Transverse colon (tissue), 4 donors: ENCODE measurements at regions not wholly inside any gene's neighbourhood (a gene's known extent, or its start where the extent isn't known, plus 50 kb on each side); places are given as distances from the start of the nearest gene placed in this dataset.

Source experiments
- DNase-seq: peaks from one replicate; pipeline ENCODE4 v3.0.0-alpha.2; 2019
- H3K27ac ChIP-seq, 4 donors: fragments of 200-600 bp; sonication (generic); 2 replicates each; pipeline ENCODE4 v1.5.1; 2016 to 2018; ENCODE audit warnings: inconsistent platforms in 4 of 4
- H3K27me3 ChIP-seq: fragments of 200-600 bp; sonication (generic); 2 replicates; pipeline ENCODE4 v1.5.1; 2017; ENCODE audit warnings: inconsistent platforms
- H3K36me3 ChIP-seq, 4 donors: fragments of 200-600 bp; sonication (generic); 2 replicates each; pipeline ENCODE4 v1.5.1; 2017 to 2019; ENCODE audit warnings: inconsistent platforms in 4 of 4
- H3K4me1 ChIP-seq, 4 donors: fragments of 200-600 bp; sonication (generic); 2 replicates each; pipeline ENCODE4 v1.5.1; 2017 to 2020; ENCODE audit warnings: inconsistent platforms in 4 of 4
- H3K4me3 ChIP-seq, 4 donors: fragments of 200-600 bp; sonication (generic); 1 replicate in 1 of 4; 2 replicates in 3 of 4; pipeline versions ENCODE4 v1.5.1 to v1.6.1; 2017 to 2019; ENCODE audit warnings: inconsistent platforms in 4 of 4
- H3K9me3 ChIP-seq, 2 donors: fragments of 200-600 bp; sonication (generic); 2 replicates each; pipeline ENCODE4 v1.5.1; 2017 to 2019; ENCODE audit warnings: inconsistent platforms in 2 of 2
- EP300 ChIP-seq: sonication (generic); formaldehyde crosslinking; IDR thresholded peaks from one replicate; pipeline ENCODE4 v1.6.1; 2017; ENCODE audit warnings: antibody characterized with exemption, low read depth
- POLR2A ChIP-seq: fragments of 450-650 bp; IDR thresholded peaks from one replicate; pipeline ENCODE4 v1.6.1; 2016; ENCODE audit warnings: antibody characterized with exemption, mild to moderate bottlenecking, moderate library complexity
- POLR2AphosphoS5 ChIP-seq, 3 donors: sonication (generic); formaldehyde crosslinking; IDR thresholded peaks; one replicate each; pipeline ENCODE4 v1.6.1; 2016; ENCODE audit warnings: antibody characterized with exemption in 3 of 3
- WGBS, 2 donors: methylation state at CpG; one replicate each; pipeline ENCODE4 v1.1.5; 2018; ENCODE audit warnings: low coverage in 1 of 2; 5-methylcytosine and 5-hydroxymethylcytosine counted together
- in situ Hi-C, 4 donors: fragments of 200-750 bp; cut with MboI; loops; one replicate each; pipeline versions ENCODE4 v1.15.0 to v1.15.1; 2017; ENCODE audit warnings: low sequenced_read_pairs in 3 of 4, low pct_ligation_motif_present in 1 of 4, low pct_unique_long_range_greater_than_20kb in 1 of 4
- intact Hi-C: fragments of 100-400 bp; cut with DNase I; formaldehyde crosslinking; loops from one replicate; pipeline ENCODE4 v1.15.1; 2023; ENCODE audit warnings: low total_unique reads
- TF ChIP-seq, protein P1 (sequence below), 5 experiments: fragments of 200-600 bp in 3 of 5; fragments of 450-650 bp in 2 of 5; sonication (generic) in 3 of 5; IDR thresholded peaks; 1 replicate in 2 of 5; 2 replicates in 3 of 5; pipeline ENCODE4 v1.5.1; 2016 to 2017; ENCODE audit warnings: antibody characterized with exemption in 5 of 5, inconsistent platforms in 3 of 5, mild to moderate bottlenecking in 2 of 5, moderate library complexity in 1 of 5

- Histone ChIP-seq H3K36me3 (no peaks in the 10 kb centered on the region), H3K27ac (no peak overlapping the region), H3K4me3 (no peak overlapping the region), H3K27me3 (no peaks in the 10 kb centered on the region), H3K4me1 (no peaks in the 10 kb centered on the region), H3K9me3 (no peaks in the 10 kb centered on the region)
- intact Hi-C loops, result no loop called here
- DNase-seq, result no peak
- TF ChIP-seq POLR2A (no peak), POLR2AphosphoS5 (IDR thresholded peaks at IDR 0.05) (no peak), EP300 (no peak)
- TF ChIP-seq, protein P1, sequence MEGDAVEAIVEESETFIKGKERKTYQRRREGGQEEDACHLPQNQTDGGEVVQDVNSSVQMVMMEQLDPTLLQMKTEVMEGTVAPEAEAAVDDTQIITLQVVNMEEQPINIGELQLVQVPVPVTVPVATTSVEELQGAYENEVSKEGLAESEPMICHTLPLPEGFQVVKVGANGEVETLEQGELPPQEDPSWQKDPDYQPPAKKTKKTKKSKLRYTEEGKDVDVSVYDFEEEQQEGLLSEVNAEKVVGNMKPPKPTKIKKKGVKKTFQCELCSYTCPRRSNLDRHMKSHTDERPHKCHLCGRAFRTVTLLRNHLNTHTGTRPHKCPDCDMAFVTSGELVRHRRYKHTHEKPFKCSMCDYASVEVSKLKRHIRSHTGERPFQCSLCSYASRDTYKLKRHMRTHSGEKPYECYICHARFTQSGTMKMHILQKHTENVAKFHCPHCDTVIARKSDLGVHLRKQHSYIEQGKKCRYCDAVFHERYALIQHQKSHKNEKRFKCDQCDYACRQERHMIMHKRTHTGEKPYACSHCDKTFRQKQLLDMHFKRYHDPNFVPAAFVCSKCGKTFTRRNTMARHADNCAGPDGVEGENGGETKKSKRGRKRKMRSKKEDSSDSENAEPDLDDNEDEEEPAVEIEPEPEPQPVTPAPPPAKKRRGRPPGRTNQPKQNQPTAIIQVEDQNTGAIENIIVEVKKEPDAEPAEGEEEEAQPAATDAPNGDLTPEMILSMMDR (IDR thresholded peaks at IDR 0.05), result no peak
- whole genome bisulfite sequencing, 2 donors, result 75 to 92% methylated on average over 4 of the region's 4 CpGs
- in situ Hi-C loops, result no loop called here
Measured at GRCh38 chr11:21894492-21894891, 298.4 kb upstream of the ANO5 start.

DNA sequence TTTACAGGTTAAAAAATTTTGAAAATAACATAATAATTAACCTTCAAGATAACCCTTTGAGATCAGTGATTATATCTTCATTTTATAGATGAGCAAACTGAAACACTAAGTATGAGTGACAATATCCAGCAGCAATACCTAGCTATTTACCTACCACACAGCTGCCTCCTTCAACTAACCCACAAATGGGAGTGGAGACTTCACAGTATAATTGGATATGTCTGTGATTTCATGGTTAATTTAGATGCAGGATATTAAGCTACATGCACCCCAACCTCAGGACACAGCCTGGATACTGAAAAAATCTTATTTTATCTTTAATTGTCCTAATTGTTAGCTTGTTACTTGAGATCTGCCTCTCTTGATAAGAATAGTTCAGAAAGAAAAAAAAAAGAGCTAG lies 297.2 kb upstream of the ANO5 start:
- no peaks in the 10 kb centered on the region for H3K4me1 ChIP-seq
- intact Hi-C loops (no loop called here), in situ Hi-C loops (no loop called here)
- TF ChIP-seq EP300 (no peak), POLR2AphosphoS5 (IDR thresholded peaks at IDR 0.05) (no peak), POLR2A (no peak)
- TF ChIP-seq, protein P1 (IDR thresholded peaks at IDR 0.05), result no peak
- no peak for DNase-seq
- H3K27ac ChIP-seq, result no peak overlapping the region
- H3K36me3 ChIP-seq, result no peaks in the 10 kb centered on the region
- no peak overlapping the region for H3K4me3 ChIP-seq
- no peaks in the 10 kb centered on the region for H3K9me3 ChIP-seq
- no peaks in the 10 kb centered on the region for H3K27me3 ChIP-seq

GRCh38 chr11:21896216-21896615 lies 296.7 kb upstream of the ANO5 start:
- 47 to 53% methylated on average over 2 of the region's 2 CpGs for WGBS, 2 donors
- intact Hi-C loops, result no loop called here
- no peak for TF ChIP-seq EP300
- no peak for TF ChIP-seq POLR2AphosphoS5 (IDR thresholded peaks at IDR 0.05)
- TF ChIP-seq, protein P1 (IDR thresholded peaks at IDR 0.05), result no peak
- no peak for TF ChIP-seq POLR2A
- H3K27me3 ChIP-seq, result no peaks in the 10 kb centered on the region
- H3K9me3 ChIP-seq, result no peaks in the 10 kb centered on the region
- no peak overlapping the region for H3K4me3 ChIP-seq
- H3K27ac ChIP-seq, result no peak overlapping the region
- in situ Hi-C loops, result no loop called here
- H3K36me3 ChIP-seq, result no peaks in the 10 kb centered on the region
- no peaks in the 10 kb centered on the region for H3K4me1 ChIP-seq
- no peak for DNase-seq

GRCh38 chr11:21896746-21897602 lies 295.9 kb upstream of the ANO5 start:
- Histone ChIP-seq H3K27me3 (no peaks in the 10 kb centered on the region), H3K36me3 (no peaks in the 10 kb centered on the region), H3K27ac (no peak overlapping the region), H3K4me3 (no peak overlapping the region), H3K4me1 (no peaks in the 10 kb centered on the region), H3K9me3 (no peaks in the 10 kb centered on the region)
- DNase-seq, result no peak
- in situ Hi-C loops, result no loop called here
- TF ChIP-seq, protein P1 (IDR thresholded peaks at IDR 0.05), result no peak
- TF ChIP-seq POLR2A (no peak), EP300 (no peak), POLR2AphosphoS5 (IDR thresholded peaks at IDR 0.05) (no peak)
- intact Hi-C loops, result no loop called here
- 51 to 75% methylated on average over 2 to 3 of the region's 3 CpGs for WGBS, 2 donors
